SHP77 treated with DMSO at 0.1 percent for 48 hours (cell line): ENCODE measurements at regions not wholly inside any gene's neighbourhood (a gene's known extent, or its start where the extent isn't known, plus 50 kb on each side); places are given as distances from the start of the nearest gene placed in this dataset.

Source experiments
- DNase-seq: peaks from one replicate; lab custom pipeline; 2025; lab: John Stamatoyannopoulos, UW

- no peak for DNase-seq
Observed at GRCh38 chr18:45266023-45266422, 349.3 kb upstream of the SLC14A2 start.

- DNase-seq = no peak
Observed at GRCh38 chr18:45267622-45268021, 347.7 kb upstream of the SLC14A2 start.

DNA sequence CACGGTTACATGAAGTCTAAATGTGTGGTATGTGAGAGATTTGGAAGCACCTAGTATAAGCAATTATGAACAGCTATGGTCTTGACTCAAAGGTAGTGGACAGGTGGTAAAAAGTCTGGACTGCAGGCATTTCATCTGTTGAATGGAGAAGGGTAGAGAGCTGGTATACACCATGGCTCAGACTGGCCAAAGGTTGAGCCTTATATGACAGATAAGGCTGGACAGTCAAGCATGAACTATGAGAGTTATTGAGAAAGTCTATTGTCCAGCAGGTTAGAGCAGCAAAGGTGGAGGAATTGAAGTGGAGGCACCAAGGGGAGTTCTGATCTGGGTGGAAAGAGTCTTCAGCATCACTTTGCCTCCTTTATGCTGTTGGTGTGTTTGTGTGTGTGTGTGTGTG is 346.7 kb upstream of the SLC14A2 start:
- no peak for DNase-seq

DNA sequence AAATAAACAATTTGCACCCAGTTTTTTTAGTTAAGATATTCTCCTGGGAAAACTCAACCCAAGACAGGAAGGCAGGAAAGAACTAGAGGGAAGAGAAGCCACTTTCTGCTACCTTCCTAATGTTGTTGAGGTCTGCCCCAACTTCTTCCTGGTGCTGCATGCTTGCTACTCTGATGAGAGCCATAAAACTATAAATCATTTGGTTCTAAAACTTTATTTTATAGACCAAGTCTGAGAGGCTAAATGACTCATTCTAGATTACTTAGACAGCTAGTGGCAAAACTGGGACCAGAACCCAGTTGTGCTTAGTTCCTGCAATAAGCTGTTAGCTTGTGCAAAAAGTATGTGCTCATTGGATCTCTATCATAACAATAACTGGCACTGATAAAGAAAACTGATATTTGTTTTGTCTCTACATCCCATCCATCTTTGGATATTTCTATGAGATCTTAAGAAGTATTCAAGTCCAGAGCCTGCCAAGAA is 344.9 kb upstream of the SLC14A2 start:
- DNase-seq = no peak

DNA sequence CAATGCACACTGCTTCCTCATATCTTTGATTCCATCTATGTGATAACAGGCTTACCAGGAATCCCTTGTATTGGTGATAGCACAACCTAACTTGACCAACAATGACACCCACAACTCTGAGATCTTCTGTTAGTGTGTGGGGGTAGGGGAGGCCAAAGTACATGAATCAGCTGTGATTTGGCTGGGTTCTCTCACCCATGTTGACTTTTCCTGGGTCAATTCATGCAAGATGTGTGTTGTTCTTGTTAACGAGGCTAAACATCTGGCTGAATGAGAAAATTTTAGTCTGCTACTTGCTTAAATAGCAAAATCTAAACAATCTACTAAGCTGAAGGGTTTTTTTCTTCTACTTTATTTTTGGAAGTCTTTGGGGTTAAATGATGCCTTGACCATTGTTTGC is 341.2 kb upstream of the SLC14A2 start:
- no peak for DNase-seq

DNA sequence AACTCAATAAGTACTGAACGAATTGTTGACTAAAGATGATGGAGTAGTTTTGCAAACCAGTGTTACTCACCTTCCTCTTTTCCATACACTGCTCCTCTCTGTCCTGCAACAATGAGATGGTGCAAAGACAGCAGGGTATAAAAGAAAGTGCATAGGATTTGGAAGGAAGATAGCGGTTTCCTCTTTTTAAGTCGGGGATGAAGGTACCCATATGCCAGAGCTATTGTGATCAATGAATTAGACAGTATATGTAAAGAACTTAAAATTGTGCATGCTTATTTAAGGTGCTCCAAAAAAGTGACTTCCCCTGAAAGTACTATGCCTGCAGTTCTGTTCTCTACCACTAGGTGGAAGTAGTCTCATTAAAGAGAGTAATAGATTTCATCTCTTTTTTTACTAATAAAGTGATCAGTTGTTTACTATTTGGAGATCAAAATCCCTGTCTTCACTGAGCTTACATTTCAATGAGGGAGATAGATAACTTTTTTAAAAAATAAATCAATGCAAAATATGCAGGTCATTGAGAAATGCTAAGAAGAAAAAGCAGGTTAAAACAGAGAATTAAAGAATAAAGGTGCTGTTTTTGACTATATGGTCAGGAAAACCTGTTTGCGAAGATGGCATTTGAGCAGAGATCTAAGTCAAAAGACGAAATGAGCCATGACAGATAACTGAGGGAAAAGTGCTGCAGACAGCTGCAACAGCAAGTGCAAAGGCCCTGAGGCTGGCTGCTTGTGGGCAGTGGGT is 339.7 kb upstream of the SLC14A2 start:
- DNase-seq = no peak

- DNase-seq = no peak
Observed at GRCh38 chr18:45276878-45277277, 338.4 kb upstream of the SLC14A2 start.

DNA sequence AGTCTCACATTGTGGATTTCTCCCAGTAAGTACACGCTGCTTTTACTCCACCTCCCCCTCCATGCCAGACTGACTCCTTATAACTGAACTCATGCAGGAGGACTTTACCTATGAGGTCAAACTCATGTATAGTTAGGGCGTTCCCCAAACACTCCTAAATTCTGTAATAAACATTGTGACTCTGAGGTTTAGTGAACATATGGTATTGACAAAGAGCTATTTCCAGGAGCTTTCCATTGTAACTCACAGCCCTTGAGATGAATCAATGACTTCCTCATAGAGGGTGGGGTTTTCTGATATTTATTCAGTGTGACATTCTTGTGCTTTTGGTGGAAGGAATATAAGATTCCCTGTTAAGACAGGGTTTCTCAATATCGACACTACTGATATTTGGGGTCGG is 337.4 kb upstream of the SLC14A2 start:
- no peak for DNase-seq

- no peak for DNase-seq
Observed at GRCh38 chr18:45280481-45281276, 334.6 kb upstream of the SLC14A2 start.

DNA sequence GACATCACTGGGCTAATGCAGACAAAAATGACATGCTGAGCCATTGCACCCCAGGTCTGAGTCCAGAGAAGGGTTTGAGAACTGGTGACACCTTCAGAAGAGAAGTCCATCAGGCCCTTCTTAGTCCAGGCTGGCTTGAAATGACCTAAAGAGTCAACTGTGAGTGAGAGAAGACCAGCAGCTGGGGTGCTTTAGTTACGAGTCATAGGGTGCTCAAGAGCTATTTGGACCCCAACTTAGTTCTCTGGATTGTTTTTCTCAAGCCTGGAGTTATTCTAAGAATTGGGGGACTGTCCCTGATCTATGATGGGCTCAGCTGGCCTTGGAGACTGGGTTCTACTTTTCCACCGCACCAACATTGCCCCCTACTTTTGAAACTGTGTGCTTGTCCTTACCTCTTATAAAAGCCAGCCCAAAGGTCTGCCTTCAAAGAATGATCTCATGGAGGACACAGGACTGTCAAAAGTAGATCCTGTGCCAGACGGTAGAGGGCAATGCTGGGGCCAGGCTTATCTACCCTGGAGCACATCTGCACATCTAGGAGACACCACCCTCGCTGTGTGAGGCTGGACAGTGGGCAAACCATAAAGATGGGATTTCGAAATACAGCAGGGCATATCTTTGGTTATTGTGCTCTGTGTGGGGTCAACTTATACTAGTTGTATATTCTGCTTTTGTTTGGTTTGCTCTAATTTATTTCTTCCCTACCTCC is 333.0 kb upstream of the SLC14A2 start:
- DNase-seq = no peak

DNA sequence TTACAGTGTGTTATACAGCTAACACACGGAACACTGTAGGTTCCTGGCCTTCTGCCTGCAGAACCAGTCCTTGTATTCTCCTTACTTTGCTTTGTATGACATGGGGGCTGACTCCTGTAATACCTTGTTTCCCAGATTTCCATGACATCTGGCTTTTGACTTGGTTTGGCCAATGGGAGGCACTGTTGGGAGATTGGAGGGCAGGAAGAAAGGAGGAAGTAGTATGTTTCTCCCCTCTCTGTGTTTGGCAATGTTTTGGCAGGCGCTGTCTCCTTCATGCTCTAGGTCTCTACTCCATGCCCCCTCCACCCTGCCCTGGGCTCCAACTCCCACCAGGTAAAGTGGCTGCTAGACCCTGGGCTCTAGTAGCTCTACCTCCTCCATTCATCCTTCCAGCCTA is 331.1 kb upstream of the SLC14A2 start:
- no peak for DNase-seq

DNA sequence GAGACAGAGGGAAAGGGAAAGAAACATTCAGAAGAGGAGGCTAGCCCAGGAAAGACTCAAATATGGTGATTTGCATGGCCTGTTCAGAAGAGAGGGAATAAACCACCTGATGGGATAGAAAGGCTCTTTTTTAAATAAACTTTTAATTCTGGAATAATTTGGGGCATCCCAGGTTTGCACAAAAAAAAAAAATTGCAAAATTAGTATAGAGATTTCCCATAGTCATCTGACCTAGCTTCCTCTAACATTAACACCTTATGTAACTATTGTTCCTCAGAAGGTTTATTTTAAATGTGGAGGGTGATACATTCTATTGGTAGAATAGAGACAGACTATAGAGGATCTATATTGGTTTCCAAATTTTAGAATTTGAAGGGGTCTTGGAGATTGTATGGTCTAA is 330.4 kb upstream of the SLC14A2 start:
- no peak for DNase-seq

GRCh38 chr18:45285251-45285650 is 330.0 kb upstream of the SLC14A2 start:
- DNase-seq = no peak

DNA sequence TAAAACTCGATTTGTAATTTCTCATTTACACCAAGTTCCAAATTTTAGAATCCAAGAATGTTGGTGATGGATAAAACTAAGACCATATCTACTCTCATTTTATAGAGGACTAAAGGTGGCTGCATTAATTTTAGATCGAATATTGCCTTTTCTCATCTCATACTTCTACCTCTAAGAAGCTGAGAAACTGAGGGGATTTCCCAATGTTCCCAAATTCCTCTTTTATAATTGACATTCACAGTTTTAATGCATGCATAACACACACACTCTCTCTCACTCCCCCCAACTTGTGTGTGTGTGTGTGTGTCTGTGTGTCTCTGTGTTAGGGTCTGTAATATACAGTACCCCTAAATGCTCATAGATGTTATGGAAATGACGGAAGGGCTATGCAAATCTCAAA is 328.8 kb upstream of the SLC14A2 start:
- no peak for DNase-seq

DNA sequence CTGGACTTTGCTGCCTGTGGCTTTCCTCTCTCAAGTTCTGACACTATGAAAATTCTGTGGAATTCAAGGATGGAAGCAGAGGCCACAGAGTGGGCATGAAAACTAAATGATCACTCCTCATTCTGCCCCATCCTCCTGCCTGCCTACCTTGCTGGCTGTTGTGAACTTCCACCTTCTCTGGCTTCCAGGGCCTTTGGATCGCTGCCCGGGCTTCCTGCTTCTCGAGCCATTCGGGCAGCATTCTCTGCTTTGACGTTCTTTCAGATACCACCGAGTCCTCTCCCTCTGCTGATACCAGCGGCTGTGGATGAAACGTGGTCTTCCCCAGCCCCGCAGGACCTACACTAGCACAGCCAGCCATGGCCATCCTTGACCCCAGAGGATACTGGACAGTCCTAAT is 327.7 kb upstream of the SLC14A2 start:
- DNase-seq = no peak

- DNase-seq = no peak
Observed at GRCh38 chr18:45290364-45290763, 324.9 kb upstream of the SLC14A2 start.

DNA sequence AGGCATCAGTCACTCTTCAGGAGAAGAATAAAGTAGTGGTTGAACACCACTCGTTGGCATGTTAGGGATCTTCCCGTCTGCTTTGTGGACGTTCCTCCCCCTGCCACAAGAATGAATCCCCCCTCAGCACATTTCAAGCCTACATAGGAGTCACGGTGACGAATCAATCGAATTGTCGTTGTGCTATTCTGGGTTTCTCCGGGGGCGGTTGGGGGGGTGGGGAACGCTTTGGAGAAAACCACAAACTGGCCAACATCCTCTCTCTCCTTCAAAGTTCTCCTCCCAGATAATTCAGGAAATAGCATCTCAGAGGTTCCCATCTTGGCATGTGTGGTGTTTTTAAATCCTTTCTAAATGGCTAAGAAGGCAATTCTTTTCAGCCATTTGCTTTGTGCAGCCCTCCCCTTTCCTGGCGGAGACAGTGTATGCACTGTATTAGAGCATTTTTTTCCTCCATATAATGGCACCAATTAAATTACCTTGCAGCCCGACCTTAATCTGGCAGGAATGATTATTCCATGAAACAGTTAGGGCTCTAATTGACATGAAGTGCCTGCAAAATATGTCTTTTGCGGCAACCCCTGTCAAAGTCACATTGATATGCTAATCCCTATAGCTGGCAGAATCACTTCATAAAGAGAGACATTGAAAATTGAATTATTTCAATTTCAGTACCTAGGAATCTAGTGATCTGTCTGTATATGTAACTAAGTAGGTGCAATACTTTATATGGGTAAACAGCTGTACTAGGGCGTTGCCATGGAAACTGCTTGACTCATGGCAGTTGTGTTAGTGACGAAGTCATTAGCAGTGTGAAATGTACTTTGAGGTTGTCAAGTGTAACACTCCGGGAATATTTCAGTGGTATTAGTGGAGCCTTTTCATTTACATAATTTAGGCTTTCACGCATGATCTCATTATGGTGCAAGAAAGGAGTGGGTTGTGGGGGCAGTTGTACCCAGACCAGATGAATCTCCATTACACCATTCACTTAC is 323.4 kb upstream of the SLC14A2 start:
- DNase-seq = no peak

DNA sequence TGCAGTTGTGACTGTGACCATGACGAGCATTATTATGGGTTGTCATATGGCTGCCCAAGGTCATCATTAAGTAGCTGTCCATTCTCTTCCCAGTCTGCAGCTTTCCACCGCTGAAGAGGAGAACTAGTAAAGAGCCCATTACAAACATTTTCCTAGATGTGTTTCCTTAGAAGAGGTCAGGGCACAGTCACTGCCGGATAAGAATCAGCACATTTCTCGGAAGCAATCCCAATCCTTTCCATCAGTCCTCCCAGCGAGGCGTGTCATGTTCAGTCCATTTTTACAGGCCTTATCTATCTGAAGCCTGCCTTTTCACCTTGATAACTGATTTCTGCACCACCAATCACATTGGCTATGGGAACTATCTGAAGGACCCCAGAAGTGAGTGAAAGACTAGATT is 319.9 kb upstream of the SLC14A2 start:
- DNase-seq = no peak

GRCh38 chr18:45298986-45299385 is 316.3 kb upstream of the SLC14A2 start:
- DNase-seq = no peak

- no peak for DNase-seq
Observed at GRCh38 chr18:45303026-45303425, 312.2 kb upstream of the SLC14A2 start.

GRCh38 chr18:45304558-45304957 is 310.7 kb upstream of the SLC14A2 start:
- DNase-seq = no peak
